Ovary (tissue), 3 donors: ENCODE measurements at regions not wholly inside any gene's neighbourhood (a gene's known extent, or its start where the extent isn't known, plus 50 kb on each side); places are given as distances from the start of the nearest gene placed in this dataset.

ENCODE experiments used
- EP300 ChIP-seq: sonication (generic); formaldehyde crosslinking; IDR thresholded peaks from one replicate; pipeline ENCODE4 v1.6.1; 2017; ENCODE audit warnings: antibody characterized with exemption
- TF ChIP-seq, protein P1 (sequence below), 3 donors: fragments of 450-650 bp in 2 of 3; fragments of 200-600 bp in 1 of 3; IDR thresholded peaks; one replicate each; pipeline versions ENCODE4 v1.5.1 to v1.8.0; 2016 to 2022; ENCODE audit warnings: antibody characterized with exemption in 3 of 3, mild to moderate bottlenecking in 1 of 3
- donor health status: DM: no; HTN: no; CAD: no.

- TF ChIP-seq, protein P1, sequence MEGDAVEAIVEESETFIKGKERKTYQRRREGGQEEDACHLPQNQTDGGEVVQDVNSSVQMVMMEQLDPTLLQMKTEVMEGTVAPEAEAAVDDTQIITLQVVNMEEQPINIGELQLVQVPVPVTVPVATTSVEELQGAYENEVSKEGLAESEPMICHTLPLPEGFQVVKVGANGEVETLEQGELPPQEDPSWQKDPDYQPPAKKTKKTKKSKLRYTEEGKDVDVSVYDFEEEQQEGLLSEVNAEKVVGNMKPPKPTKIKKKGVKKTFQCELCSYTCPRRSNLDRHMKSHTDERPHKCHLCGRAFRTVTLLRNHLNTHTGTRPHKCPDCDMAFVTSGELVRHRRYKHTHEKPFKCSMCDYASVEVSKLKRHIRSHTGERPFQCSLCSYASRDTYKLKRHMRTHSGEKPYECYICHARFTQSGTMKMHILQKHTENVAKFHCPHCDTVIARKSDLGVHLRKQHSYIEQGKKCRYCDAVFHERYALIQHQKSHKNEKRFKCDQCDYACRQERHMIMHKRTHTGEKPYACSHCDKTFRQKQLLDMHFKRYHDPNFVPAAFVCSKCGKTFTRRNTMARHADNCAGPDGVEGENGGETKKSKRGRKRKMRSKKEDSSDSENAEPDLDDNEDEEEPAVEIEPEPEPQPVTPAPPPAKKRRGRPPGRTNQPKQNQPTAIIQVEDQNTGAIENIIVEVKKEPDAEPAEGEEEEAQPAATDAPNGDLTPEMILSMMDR (IDR thresholded peaks at IDR 0.05): no peak
- no peak for TF ChIP-seq EP300
Observed at GRCh38 chr11:115626414-115626813, 122.2 kb upstream of the CADM1 start.
